ENCODE measurements at regions not wholly inside any gene's neighbourhood (a gene's known extent, or its start where the extent isn't known, plus 50 kb on each side); places are given as distances from the start of the nearest gene placed in this dataset.

DNA sequence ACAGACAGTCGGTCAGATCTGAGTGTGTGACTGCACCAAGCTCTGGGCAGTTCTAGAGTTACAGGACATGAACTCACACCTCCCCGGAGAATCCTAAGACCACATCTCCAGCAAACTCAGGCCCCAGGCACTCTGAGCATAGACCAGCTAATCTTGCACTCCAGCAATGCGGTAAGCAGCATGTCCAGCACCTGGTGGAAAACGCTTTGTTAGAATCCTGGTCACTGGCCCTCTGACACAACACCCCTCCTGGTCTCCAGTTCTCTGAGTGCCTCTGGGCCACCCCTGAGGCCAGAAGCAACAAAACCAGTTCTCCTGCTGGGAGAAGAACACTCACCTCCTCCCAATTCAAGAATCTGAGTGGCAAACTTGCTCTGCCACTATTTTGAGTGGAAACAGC lies 82.7 kb upstream of the TMEM45B start:
- H4K8ac ChIP-seq (replicated peaks; ENCODE audit: insufficient read length, low read depth, low read length), result no peak overlapping the region
- H3K18ac ChIP-seq (ENCODE audit: insufficient read length, low read depth, low read length), result no peak overlapping the region
- no peak overlapping the region for H3K4me2 ChIP-seq (ENCODE audit: insufficient read depth, insufficient read length, low read length)
- H3T11ph ChIP-seq (ENCODE audit: low read length), result no peak overlapping the region
- H2BK15ac ChIP-seq (ENCODE audit: low read depth, low read length), result no peak overlapping the region
- no peaks in the 10 kb centered on the region for H3K4me1 Mint-ChIP-seq
- H2BK5ac ChIP-seq (ENCODE audit: insufficient read length, low read length), result no peak overlapping the region
- no peak overlapping the region for H3K56ac ChIP-seq (ENCODE audit: insufficient read length, low read depth, low read length)
- H3K9ac ChIP-seq (ENCODE audit: extremely low read depth, insufficient read length, low read length), result no peak overlapping the region
- H3K14ac ChIP-seq (ENCODE audit: insufficient read depth, low read length), result no peak overlapping the region
- H2BK20ac ChIP-seq (ENCODE audit: low read depth, low read length, poor library complexity, severe bottlenecking), result no peak overlapping the region
- no peak overlapping the region for H3K4ac ChIP-seq (ENCODE audit: low read depth, low read length)
- no peak overlapping the region for H2AK5ac ChIP-seq (ENCODE audit: insufficient read length, low read length)
- H4K5ac ChIP-seq (ENCODE audit: insufficient read length, low read depth, low read length), result no peak overlapping the region
- H2AFZ ChIP-seq (ENCODE audit: low read length), result no peak overlapping the region
- no peak for DNase-seq
- no peak overlapping the region for H2BK120ac ChIP-seq (ENCODE audit: low read depth, low read length, poor library complexity, severe bottlenecking)
- TF ChIP-seq, protein P1, sequence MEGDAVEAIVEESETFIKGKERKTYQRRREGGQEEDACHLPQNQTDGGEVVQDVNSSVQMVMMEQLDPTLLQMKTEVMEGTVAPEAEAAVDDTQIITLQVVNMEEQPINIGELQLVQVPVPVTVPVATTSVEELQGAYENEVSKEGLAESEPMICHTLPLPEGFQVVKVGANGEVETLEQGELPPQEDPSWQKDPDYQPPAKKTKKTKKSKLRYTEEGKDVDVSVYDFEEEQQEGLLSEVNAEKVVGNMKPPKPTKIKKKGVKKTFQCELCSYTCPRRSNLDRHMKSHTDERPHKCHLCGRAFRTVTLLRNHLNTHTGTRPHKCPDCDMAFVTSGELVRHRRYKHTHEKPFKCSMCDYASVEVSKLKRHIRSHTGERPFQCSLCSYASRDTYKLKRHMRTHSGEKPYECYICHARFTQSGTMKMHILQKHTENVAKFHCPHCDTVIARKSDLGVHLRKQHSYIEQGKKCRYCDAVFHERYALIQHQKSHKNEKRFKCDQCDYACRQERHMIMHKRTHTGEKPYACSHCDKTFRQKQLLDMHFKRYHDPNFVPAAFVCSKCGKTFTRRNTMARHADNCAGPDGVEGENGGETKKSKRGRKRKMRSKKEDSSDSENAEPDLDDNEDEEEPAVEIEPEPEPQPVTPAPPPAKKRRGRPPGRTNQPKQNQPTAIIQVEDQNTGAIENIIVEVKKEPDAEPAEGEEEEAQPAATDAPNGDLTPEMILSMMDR (conservative IDR thresholded peaks at IDR 0.05), result no peak
- H2BK12ac ChIP-seq (ENCODE audit: insufficient read length, low read depth, low read length), result no peak overlapping the region
- H3K27ac ChIP-seq (ENCODE audit: insufficient read length, low read depth, low read length), result no peak overlapping the region
- H3K79me2 ChIP-seq (ENCODE audit: insufficient read depth, low read length), result no peaks in the 10 kb centered on the region
- H4K20me1 ChIP-seq (ENCODE audit: control insufficient read depth, insufficient read depth, insufficient read length), result no peaks in the 10 kb centered on the region
- no peak overlapping the region for H3K23ac ChIP-seq (ENCODE audit: insufficient read length, low read depth, low read length)
- no peaks in the 10 kb centered on the region for H3K9me3 ChIP-seq (ENCODE audit: control insufficient read depth, low read depth, low read length)
- no CpG with 5 or more reads among the region's 4 CpGs for WGBS (ENCODE audit: extremely low coverage, insufficient read length, low lambda C conversion rate)
- H4K91ac ChIP-seq (ENCODE audit: insufficient read length, low read depth, low read length), result no peak overlapping the region
- H3K27me3 ChIP-seq (ENCODE audit: insufficient read depth, low read length), result no peaks in the 10 kb centered on the region
- no peaks in the 10 kb centered on the region for H3K23me2 ChIP-seq (ENCODE audit: insufficient read length, low read depth, low read length, poor library complexity, severe bottlenecking)
- no peak overlapping the region for H3K27ac Mint-ChIP-seq
- H3K27me3 Mint-ChIP-seq (ENCODE audit: low read depth), result peaks cover 2% of the 10 kb centered on the region; the same call in 1 of the 2 replicates
- H3K4me3 Mint-ChIP-seq, result no peak overlapping the region
- H3K9me3 Mint-ChIP-seq, result no peaks in the 10 kb centered on the region
- H3K36me3 Mint-ChIP-seq (ENCODE audit: insufficient read depth in 1 of 3, low read depth in 3 of 3), result no peaks in the 10 kb centered on the region
- H3K4me1 ChIP-seq (ENCODE audit: insufficient read depth, low read length), result 0 out of 2 replicates have a peak, but pooled peaks cover 3% of the 10 kb centered on the region
- H3K79me1 ChIP-seq (ENCODE audit: insufficient read depth, low read depth, low read length, poor library complexity, severe bottlenecking), result no peaks in the 10 kb centered on the region
